ENCODE measurements at regions not wholly inside any gene's neighbourhood (a gene's known extent, or its start where the extent isn't known, plus 50 kb on each side); places are given as distances from the start of the nearest gene placed in this dataset.

- no peak overlapping the region for H3K9ac ChIP-seq (replicated peaks in 1 of 4; ENCODE audit: extremely low read depth in 1 of 4, low read depth in 3 of 4, low read length in 3 of 4)
- no peaks in the 10 kb centered on the region for H3K9me3 ChIP-seq (ENCODE audit: insufficient read depth in 2 of 2, low read depth in 1 of 2, low read length in 1 of 2)
- no peak overlapping the region for H3K14ac ChIP-seq (ENCODE audit: insufficient read length)
- no peak overlapping the region for H4K8ac ChIP-seq (ENCODE audit: extremely low read depth, insufficient read depth, low read length)
- H3K4me1 ChIP-seq (replicated peaks in 1 of 4; ENCODE audit: control insufficient read depth in 3 of 4, insufficient read depth in 4 of 4, low read length in 3 of 4), result no peaks in the 10 kb centered on the region
- no peak overlapping the region for H2BK12ac ChIP-seq (ENCODE audit: low read depth, low read length)
- no peak overlapping the region for H4K5ac ChIP-seq (ENCODE audit: insufficient read length, low read depth, low read length)
- H2AK5ac ChIP-seq (ENCODE audit: low read depth, low read length), result no peak overlapping the region
- no peak overlapping the region for H3K4me2 ChIP-seq (ENCODE audit: insufficient read depth in 1 of 2, low read depth in 2 of 2, low read length in 2 of 2)
- H2AFZ ChIP-seq (ENCODE audit: low read length), result no peak overlapping the region
- H2BK15ac ChIP-seq (ENCODE audit: low read length), result no peak overlapping the region
- H3K56ac ChIP-seq (replicated peaks; ENCODE audit: insufficient read length, low read depth, low read length), result no peak overlapping the region
- H4K91ac ChIP-seq (replicated peaks; ENCODE audit: insufficient read length, low read length), result no peak overlapping the region
- H3K4me3 ChIP-seq (ENCODE audit: extremely low read depth in 1 of 4, insufficient read depth in 2 of 4, low read depth in 3 of 4, low read length in 4 of 4), result no peak overlapping the region
- H4K20me1 ChIP-seq (replicated peaks in 1 of 2; ENCODE audit: control insufficient read depth in 1 of 2, insufficient read depth in 2 of 2, low read length in 2 of 2), result no peaks in the 10 kb centered on the region
- no peak overlapping the region for H2BK5ac ChIP-seq (ENCODE audit: low read depth, low read length)
- H3K36me3 ChIP-seq (ENCODE audit: control insufficient read depth in 2 of 4, insufficient read depth in 4 of 4, low read length in 3 of 4), result no peaks in the 10 kb centered on the region
- H3K4ac ChIP-seq (replicated peaks; ENCODE audit: insufficient read length, low read depth, low read length), result no peak overlapping the region
- CTCF ChIA-PET (ENCODE audit: partially characterized antibody), result no interaction called here
- no peaks in the 10 kb centered on the region for H3K23me2 ChIP-seq (ENCODE audit: low read depth, low read length)
- no peaks in the 10 kb centered on the region for H3K79me2 ChIP-seq (ENCODE audit: control insufficient read depth in 1 of 2, insufficient read depth in 2 of 2, low read length in 2 of 2)
- H3K18ac ChIP-seq (ENCODE audit: extremely low read depth, low read length), result no peak overlapping the region
- no peaks in the 10 kb centered on the region for H3K79me1 ChIP-seq (ENCODE audit: low read depth, low read length)
- no peaks in the 10 kb centered on the region for H3K27me3 ChIP-seq (replicated peaks in 1 of 4; ENCODE audit: control insufficient read depth in 3 of 4, extremely low read depth in 1 of 4, insufficient read depth in 3 of 4, low read length in 3 of 4)
- DNase-seq (ENCODE audit: low read depth in 1 of 2, low spot score in 2 of 2), result no peak
- no peak overlapping the region for H3K23ac ChIP-seq (ENCODE audit: insufficient read length)
- no peak overlapping the region for H2BK20ac ChIP-seq (ENCODE audit: low read length)
- no peak overlapping the region for H2BK120ac ChIP-seq (replicated peaks; ENCODE audit: low read depth, low read length)
- H3K27ac ChIP-seq (ENCODE audit: low read depth, low read length), result no peak overlapping the region
- WGBS, 2 experiments (ENCODE audit: extremely low coverage in 1 of 2, insufficient coverage in 1 of 2, insufficient read length in 1 of 2, insufficient replicate concordance in 2 of 2, low coverage in 1 of 2, low lambda C conversion rate in 2 of 2, missing lambda C conversion rate in 1 of 2), result 88% methylated on average over 2 of the region's 2 CpGs; no CpG with 5 or more reads in 1 of the 2 experiments
- no peak for FAIRE-seq
- POLR2A ChIA-PET (ENCODE audit: partially characterized antibody), result no interaction called here
- TF ChIP-seq ATF2 (IDR thresholded peaks at IDR 0.05; ENCODE audit: low read length) (no peak), SIN3A (conservative IDR thresholded peaks at IDR 0.05 in 1 of 2, IDR thresholded peaks at IDR 0.05 in 1 of 2; ENCODE audit: low read depth in 1 of 2, low read length in 2 of 2) (no peak), SAP30 (IDR thresholded peaks at IDR 0.05; ENCODE audit: insufficient read depth, insufficient replicate concordance, low read length) (no peak), USF2 (IDR thresholded peaks at IDR 0.05; ENCODE audit: low read length) (no peak), CBX8 (IDR thresholded peaks at IDR 0.05; ENCODE audit: borderline replicate concordance, low read depth, low read length) (no peak), EP300 (IDR thresholded peaks at IDR 0.05; ENCODE audit: borderline replicate concordance in 1 of 2, low read depth in 2 of 2, low read length in 2 of 2) (no peak)
- TF ChIP-seq, protein P1, sequence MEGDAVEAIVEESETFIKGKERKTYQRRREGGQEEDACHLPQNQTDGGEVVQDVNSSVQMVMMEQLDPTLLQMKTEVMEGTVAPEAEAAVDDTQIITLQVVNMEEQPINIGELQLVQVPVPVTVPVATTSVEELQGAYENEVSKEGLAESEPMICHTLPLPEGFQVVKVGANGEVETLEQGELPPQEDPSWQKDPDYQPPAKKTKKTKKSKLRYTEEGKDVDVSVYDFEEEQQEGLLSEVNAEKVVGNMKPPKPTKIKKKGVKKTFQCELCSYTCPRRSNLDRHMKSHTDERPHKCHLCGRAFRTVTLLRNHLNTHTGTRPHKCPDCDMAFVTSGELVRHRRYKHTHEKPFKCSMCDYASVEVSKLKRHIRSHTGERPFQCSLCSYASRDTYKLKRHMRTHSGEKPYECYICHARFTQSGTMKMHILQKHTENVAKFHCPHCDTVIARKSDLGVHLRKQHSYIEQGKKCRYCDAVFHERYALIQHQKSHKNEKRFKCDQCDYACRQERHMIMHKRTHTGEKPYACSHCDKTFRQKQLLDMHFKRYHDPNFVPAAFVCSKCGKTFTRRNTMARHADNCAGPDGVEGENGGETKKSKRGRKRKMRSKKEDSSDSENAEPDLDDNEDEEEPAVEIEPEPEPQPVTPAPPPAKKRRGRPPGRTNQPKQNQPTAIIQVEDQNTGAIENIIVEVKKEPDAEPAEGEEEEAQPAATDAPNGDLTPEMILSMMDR (IDR thresholded peaks at IDR 0.05; ENCODE audit: control extremely low read depth in 1 of 3, insufficient read depth in 1 of 3, low read depth in 1 of 3, low read length in 3 of 3), result no peak
These were observed 144.5 kb upstream of the DIAPH2 start for GRCh38 chrX:96540111-96540631.
